GM12875 (cell line): ENCODE measurements at regions not wholly inside any gene's neighbourhood (a gene's known extent, or its start where the extent isn't known, plus 50 kb on each side); places are given as distances from the start of the nearest gene placed in this dataset.

Experiments used
- H3K4me3 ChIP-seq: one replicate; pipeline ENCODE4 v1.5.1; 2011; ENCODE audit warnings: low read depth, low read length, control low read depth
- CTCF ChIP-seq: IDR thresholded peaks from 2 replicates; pipeline ENCODE4 v1.5.1; 2011; ENCODE audit warnings: low read depth, mild to moderate bottlenecking, control low read depth, inconsistent platforms, low read length, moderate library complexity, borderline replicate concordance; ENCODE audit not compliant: insufficient read depth

- no peak for TF ChIP-seq CTCF
- H3K4me3 ChIP-seq, result no peak overlapping the region
Observed at GRCh38 chr12:91785655-91786498, 359.8 kb downstream of the BTG1 start.

- H3K4me3 ChIP-seq, result no peak overlapping the region
- no peak for TF ChIP-seq CTCF
Observed at GRCh38 chr12:91781114-91781513, 364.5 kb downstream of the BTG1 start.

GRCh38 chr12:91778938-91779400 lies 366.7 kb downstream of the BTG1 start:
- H3K4me3 ChIP-seq, result no peak overlapping the region
- no peak for TF ChIP-seq CTCF

GRCh38 chr12:91778091-91778832 lies 367.4 kb downstream of the BTG1 start:
- no peak for TF ChIP-seq CTCF
- no peak overlapping the region for H3K4me3 ChIP-seq

- TF ChIP-seq CTCF, result no peak
Observed at GRCh38 chr12:91777268-91777992, 368.2 kb downstream of the BTG1 start.

GRCh38 chr12:91774434-91774921 lies 371.2 kb downstream of the BTG1 start:
- no peak overlapping the region for H3K4me3 ChIP-seq
- TF ChIP-seq CTCF, result no peak

More at GRCh38 chr12:91777268-91777992, 368.2 kb downstream of the BTG1 start:
- H3K4me3 ChIP-seq, result no peak overlapping the region
